OCI-LY1 (cell line): ENCODE measurements at regions not wholly inside any gene's neighbourhood (a gene's known extent, or its start where the extent isn't known, plus 50 kb on each side); places are given as distances from the start of the nearest gene placed in this dataset.
"Not testable (repeated sequence)": the region's sequence is repeated elsewhere in the genome, so short reads cannot be mapped to it uniquely, and the experiment has no call there.

Experiments used
- H2AFZ ChIP-seq: fragments of 200-600 bp; sonication (generic), shearing (Covaris generic); 2 replicates; pipeline ENCODE4 v1.6.0; 2014; ENCODE audit warnings: antibody characterized with exemption, mild to moderate bottlenecking, low read length
- H3F3A ChIP-seq: fragments of 200-600 bp; sonication (generic), shearing (Covaris generic); 2 replicates; pipeline ENCODE4 v1.6.0; 2014; ENCODE audit warnings: mild to moderate bottlenecking, antibody characterized with exemption, low read length, moderate library complexity; ENCODE audit not compliant: insufficient read depth
- H3K27ac ChIP-seq: fragments of 200-600 bp; sonication (generic); 2 replicates; pipeline ENCODE4 v1.5.1; 2014; ENCODE audit warnings: low read length, mixed run types, mild to moderate bottlenecking, low read depth; ENCODE audit not compliant: poor library complexity, severe bottlenecking
- H3K27me3 ChIP-seq: fragments of 200-600 bp; sonication (generic); 2 replicates; pipeline ENCODE4 v1.6.0; 2014; ENCODE audit warnings: antibody characterized with exemption, mild to moderate bottlenecking, low read length, moderate library complexity; ENCODE audit not compliant: insufficient read depth
- H3K36me3 ChIP-seq: fragments of 200-600 bp; sonication (generic); 2 replicates; pipeline ENCODE4 v1.6.1; 2014; ENCODE audit warnings: mild to moderate bottlenecking, antibody characterized with exemption, low read length, moderate library complexity, mixed read lengths; ENCODE audit not compliant: insufficient read depth
- H3K4me1 ChIP-seq: fragments of 200-600 bp; sonication (generic); 2 replicates; pipeline ENCODE4 v1.5.1; 2014; ENCODE audit warnings: mild to moderate bottlenecking, low read length, moderate library complexity; ENCODE audit not compliant: insufficient read depth, severe bottlenecking
- H3K4me2 ChIP-seq: fragments of 200-600 bp; sonication (generic), shearing (Covaris generic); 2 replicates; pipeline ENCODE4 v1.6.1; 2014; ENCODE audit warnings: low read length
- H3K4me3 ChIP-seq: fragments of 200-600 bp; sonication (generic); 2 replicates; pipeline ENCODE4 v1.5.1; 2014; ENCODE audit warnings: low read length, low read depth, mild to moderate bottlenecking, mixed read lengths; ENCODE audit not compliant: poor library complexity, severe bottlenecking
- H3K79me2 ChIP-seq: fragments of 200-600 bp; shearing (Covaris generic); 2 replicates; pipeline ENCODE4 v1.6.1; 2016; ENCODE audit warnings: mixed run types, low read length, mixed read lengths; ENCODE audit not compliant: insufficient read depth
- H3K9ac ChIP-seq: fragments of 200-600 bp; sonication (generic), shearing (Covaris generic); 2 replicates; pipeline ENCODE4 v1.6.1; 2014; ENCODE audit warnings: mild to moderate bottlenecking, low read length, mixed read lengths
- H3K9me2 ChIP-seq: fragments of 200-600 bp; sonication (generic), shearing (Covaris generic); 2 replicates; pipeline ENCODE4 v1.6.1; 2014; ENCODE audit warnings: low read depth, mild to moderate bottlenecking, low read length, mixed read lengths
- H3K9me3 ChIP-seq: fragments of 200-600 bp; shearing (Covaris generic); 2 replicates; pipeline ENCODE4 v1.6.1; 2014; ENCODE audit warnings: low read length, mixed read lengths
- H4K20me1 ChIP-seq: fragments of 200-600 bp; sonication (generic), shearing (Covaris generic); 2 replicates; pipeline ENCODE4 v1.6.0; 2016; ENCODE audit warnings: mild to moderate bottlenecking, low read length; ENCODE audit not compliant: insufficient read depth
- CTCF ChIP-seq: fragments of 200-600 bp; sonication (generic), shearing (Covaris generic); IDR thresholded peaks from 2 replicates; pipeline ENCODE4 v1.5.1; 2017; ENCODE audit warnings: mild to moderate bottlenecking, antibody characterized with exemption, low read length, moderate library complexity, mixed read lengths
- EZH2 ChIP-seq: fragments of 200-600 bp; sonication (generic), shearing (Covaris generic); IDR thresholded peaks from 2 replicates; pipeline ENCODE4 v1.8.0; 2017; ENCODE audit warnings: borderline replicate concordance, mixed run types, mild to moderate bottlenecking, antibody characterized with exemption, low read length, moderate library complexity, mixed read lengths

- H3K9me3 ChIP-seq = no peaks in the 10 kb centered on the region
- H3K9me2 ChIP-seq = no peaks in the 10 kb centered on the region
- H3K9ac ChIP-seq = no peak overlapping the region
- H3K27me3 ChIP-seq = no peaks in the 10 kb centered on the region
- H3K36me3 ChIP-seq = no peaks in the 10 kb centered on the region
- TF ChIP-seq CTCF = no peak
- no peak for TF ChIP-seq EZH2
- H3K4me1 ChIP-seq = no peaks in the 10 kb centered on the region
- no peaks in the 10 kb centered on the region for H4K20me1 ChIP-seq
- H3K4me3 ChIP-seq = no peak overlapping the region
- H3F3A ChIP-seq = no peaks in the 10 kb centered on the region
- no peaks in the 10 kb centered on the region for H3K79me2 ChIP-seq
- no peak overlapping the region for H2AFZ ChIP-seq
- no peak overlapping the region for H3K27ac ChIP-seq
- H3K4me2 ChIP-seq = no peak overlapping the region
These were observed 68.3 kb downstream of the SPIN4 start for GRCh38 chrX:63282828-63283227.

- Histone ChIP-seq H3K4me1 (no peaks in the 10 kb centered on the region), H4K20me1 (no peaks in the 10 kb centered on the region), H3K4me3 (no peak overlapping the region), H3K9me2 (no peaks in the 10 kb centered on the region), H3K9me3 (no peaks in the 10 kb centered on the region), H3K4me2 (no peak overlapping the region), H3K9ac (no peak overlapping the region), H3K79me2 (no peaks in the 10 kb centered on the region), H3K27ac (no peak overlapping the region), H3F3A (no peaks in the 10 kb centered on the region), H2AFZ (no peak overlapping the region), H3K27me3 (no peaks in the 10 kb centered on the region), H3K36me3 (no peaks in the 10 kb centered on the region)
- no peak for TF ChIP-seq EZH2
- TF ChIP-seq CTCF = no peak
These were observed 69.1 kb downstream of the SPIN4 start for GRCh38 chrX:63282077-63282476.

GRCh38 chrX:63281465-63281864, 69.7 kb downstream of the SPIN4 start:
- Histone ChIP-seq H3K4me2 (no peak overlapping the region), H3K9ac (no peak overlapping the region), H3K4me1 (no peaks in the 10 kb centered on the region), H3K4me3 (no peak overlapping the region), H4K20me1 (no peaks in the 10 kb centered on the region), H3K79me2 (no peaks in the 10 kb centered on the region), H3K27ac (no peak overlapping the region), H3K9me3 (no peaks in the 10 kb centered on the region), H3K36me3 (no peaks in the 10 kb centered on the region), H3F3A (no peaks in the 10 kb centered on the region), H2AFZ (no peak overlapping the region), H3K27me3 (no peaks in the 10 kb centered on the region), H3K9me2 (no peaks in the 10 kb centered on the region)
- TF ChIP-seq CTCF = no peak
- TF ChIP-seq EZH2 = no peak

GRCh38 chrX:63277394-63277793, 73.7 kb downstream of the SPIN4 start:
- not testable (repeated sequence) for H3K9me2 ChIP-seq, H3K27me3 ChIP-seq, H4K20me1 ChIP-seq, H3K9ac ChIP-seq, H2AFZ ChIP-seq, H3K4me2 ChIP-seq, H3K4me1 ChIP-seq, H3K9me3 ChIP-seq, H3K79me2 ChIP-seq, H3K36me3 ChIP-seq, H3K27ac ChIP-seq, H3K4me3 ChIP-seq, H3F3A ChIP-seq
